Endothelial cell of umbilical vein (primary cell): ENCODE measurements at regions not wholly inside any gene's neighbourhood (a gene's known extent, or its start where the extent isn't known, plus 50 kb on each side); places are given as distances from the start of the nearest gene placed in this dataset.

Experiments
- BruUV-seq: library from RNA; stranded (reverse); fragments of 400-500 nt; replicated peaks from 2 replicates; lab custom pipeline; 2021; lab: Mats Ljungman, UMichigan
- CTCF ChIA-PET: fragments of 300-600, 350-600 bp; sonication (Branson Sonifier 250); formaldehyde crosslinking; loops from one replicate; lab custom pipeline; 2021; ENCODE audit warnings: antibody characterized with exemption, inconsistent platforms; lab: Charles Lee
- POLR2A ChIA-PET: fragments of 300-600, 350-600 bp; sonication (Branson Sonifier 250); formaldehyde crosslinking; loops from one replicate; lab custom pipeline; 2021; ENCODE audit warnings: antibody characterized with exemption, inconsistent platforms; lab: Charles Lee
- DNase-seq: peaks from one replicate; pipeline ENCODE4 v3.0.0-alpha.2; 2011; ENCODE audit warnings: low read depth, low spot score
- FAIRE-seq: peaks from 2 replicates; lab custom pipeline; 2011; peaks lifted over from hg19 to GRCh38; lab: Jason Lieb, UNC
- H2AFZ ChIP-seq: 2 replicates; pipeline ENCODE4 v1.6.0; 2012; ENCODE audit warnings: low read depth, low read length, control low read depth, inconsistent platforms
- H3K27ac ChIP-seq: 2 replicates; pipeline ENCODE4 v1.5.1; 2011; ENCODE audit warnings: low read depth, mild to moderate bottlenecking, control low read depth, low read length, moderate library complexity; ENCODE audit not compliant: insufficient read depth
- H3K27me3 ChIP-seq, 2 experiments: 2 replicates each; pipeline versions ENCODE4 v1.6.0 to v1.6.1; 2011; ENCODE audit warnings: low read length in 2 of 2, mixed read lengths in 1 of 2; ENCODE audit not compliant: control insufficient read depth in 2 of 2, insufficient read depth in 2 of 2
- H3K36me3 ChIP-seq, 2 experiments: 2 replicates in 1 of 2; 3 replicates in 1 of 2; pipeline ENCODE4 v1.5.1; 2011; ENCODE audit warnings: low read length in 2 of 2, mild to moderate bottlenecking in 1 of 2, moderate library complexity in 1 of 2; ENCODE audit not compliant: control insufficient read depth in 2 of 2, insufficient read depth in 2 of 2; ENCODE audit errors: extremely low read depth in 1 of 2
- H3K4me1 ChIP-seq: 3 replicates; pipeline ENCODE4 v1.5.1; 2011; ENCODE audit warnings: mild to moderate bottlenecking, low read length; ENCODE audit not compliant: control insufficient read depth, insufficient read depth; ENCODE audit errors: extremely low read depth
- H3K4me2 ChIP-seq: 2 replicates; pipeline ENCODE4 v1.6.1; 2011; ENCODE audit warnings: low read length, control low read depth, mixed read lengths; ENCODE audit not compliant: insufficient read depth
- H3K4me3 ChIP-seq, 3 experiments: fragments of 200-600 bp in 1 of 3; sonication (generic), shearing (Covaris generic) in 1 of 3; replicated peaks in 1 of 3; 2 replicates each; pipeline ENCODE4 v1.5.1; 2011 to 2016; ENCODE audit warnings: control low read depth in 3 of 3, low read length in 3 of 3, mild to moderate bottlenecking in 2 of 3, inconsistent platforms in 1 of 3, low read depth in 1 of 3, moderate library complexity in 1 of 3; ENCODE audit not compliant: insufficient read depth in 1 of 3
- H3K79me2 ChIP-seq: 2 replicates; pipeline ENCODE4 v1.6.0; 2012; ENCODE audit warnings: low read length, inconsistent platforms; ENCODE audit not compliant: control insufficient read depth, insufficient read depth
- H3K9ac ChIP-seq: replicated peaks from 2 replicates; pipeline ENCODE3; 2011; ENCODE audit warnings: low read length, control low read depth; ENCODE audit not compliant: insufficient read depth; ENCODE audit errors: extremely low read depth
- H3K9me1 ChIP-seq: replicated peaks from 3 replicates; pipeline ENCODE4 v1.6.0; 2011; ENCODE audit warnings: mild to moderate bottlenecking, low read length; ENCODE audit not compliant: control insufficient read depth, insufficient read depth; ENCODE audit errors: extremely low read depth
- H3K9me3 ChIP-seq: replicated peaks from 2 replicates; pipeline ENCODE4 v1.5.1; 2012; ENCODE audit warnings: low read length, inconsistent platforms; ENCODE audit not compliant: control insufficient read depth, insufficient read depth
- H4K20me1 ChIP-seq: replicated peaks from 2 replicates; pipeline ENCODE3; 2011; ENCODE audit warnings: mild to moderate bottlenecking, low read length; ENCODE audit not compliant: control insufficient read depth, insufficient read depth; ENCODE audit errors: extremely low read depth
- EZH2 ChIP-seq: IDR thresholded peaks from 2 replicates; pipeline ENCODE4 v1.6.1; 2012; ENCODE audit warnings: borderline replicate concordance, low read depth, mild to moderate bottlenecking, moderate library complexity, low read length, inconsistent platforms; ENCODE audit not compliant: severe bottlenecking
- FOS ChIP-seq: IDR thresholded peaks from 2 replicates; pipeline ENCODE4 v1.6.1; 2011; ENCODE audit warnings: mild to moderate bottlenecking, low read length, moderate library complexity, borderline replicate concordance; ENCODE audit not compliant: insufficient read depth
- GATA2 ChIP-seq: IDR thresholded peaks from 2 replicates; pipeline ENCODE4 v1.7.0; 2011; ENCODE audit warnings: low read depth, mild to moderate bottlenecking, moderate library complexity, mixed read lengths, low read length; ENCODE audit not compliant: insufficient read length, insufficient read depth
- JUN ChIP-seq: IDR thresholded peaks from 2 replicates; pipeline ENCODE4 v1.6.1; 2011; ENCODE audit warnings: borderline replicate concordance, low read depth; ENCODE audit not compliant: insufficient read length, insufficient read depth
- MYC ChIP-seq: IDR thresholded peaks from one replicate; pipeline ENCODE4 v1.6.1; 2011; ENCODE audit warnings: mild to moderate bottlenecking, low read depth, low read length
- POLR2A ChIP-seq: IDR thresholded peaks from 2 replicates; pipeline ENCODE4 v1.6.1; 2012; ENCODE audit warnings: low read depth, mild to moderate bottlenecking, control low read depth, low read length
- POLR2AphosphoS5 ChIP-seq: IDR thresholded peaks from 2 replicates; pipeline ENCODE4 v1.6.1; 2012; ENCODE audit warnings: low read depth, mild to moderate bottlenecking, control low read depth, low read length, moderate library complexity; ENCODE audit not compliant: insufficient read depth
- dilution Hi-C: fragments of 300-500 bp; cut with MboI; formaldehyde crosslinking; loops from one replicate; pipeline ENCODE4 v1.15.0; 2019; ENCODE audit warnings: low sequenced_read_pairs; ENCODE audit not compliant: extremely low pct_ligation_motif_present
- intact Hi-C: fragments of 100-400 bp; cut with micrococcal nuclease; formaldehyde crosslinking; loops from one replicate; pipeline ENCODE4 v1.10.0; 2022
- TF ChIP-seq, protein P1 (sequence below), 2 donors: IDR thresholded peaks; 1 replicate in 1 of 2; 2 replicates in 1 of 2; pipeline ENCODE4 v1.5.1; 2011; ENCODE audit warnings: low read length in 2 of 2, mild to moderate bottlenecking in 2 of 2, moderate library complexity in 2 of 2, control low read depth in 1 of 2, inconsistent platforms in 1 of 2, low read depth in 1 of 2; ENCODE audit not compliant: insufficient read depth in 1 of 2; ENCODE audit errors: extremely low read depth in 1 of 2
- TF ChIP-seq, protein P2 (sequence below): IDR thresholded peaks from 2 replicates; pipeline ENCODE4 v1.6.1; 2011; ENCODE audit not compliant: insufficient read depth, insufficient read length

DNA sequence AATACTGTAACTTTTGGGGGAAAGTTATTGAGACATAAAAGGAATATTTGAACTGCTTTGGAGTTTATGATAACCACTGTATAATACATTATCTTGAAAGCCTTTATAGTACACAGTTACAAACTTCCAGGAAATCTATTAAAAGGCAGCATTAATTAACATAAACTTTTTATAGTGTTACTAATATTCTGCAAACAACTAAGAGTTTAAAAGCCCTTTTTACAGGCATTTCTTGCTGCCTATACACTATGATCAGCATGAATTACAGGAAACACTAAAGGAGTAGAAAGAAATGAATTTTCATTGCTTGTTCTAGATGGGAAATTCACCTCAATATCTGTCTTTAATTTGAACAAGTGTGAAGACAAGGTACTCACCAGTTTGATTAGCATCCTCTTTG, 252.3 kb upstream of the ZFP64 start:
- Histone ChIP-seq H3K4me3 (no peak overlapping the region), H3K4me1 (no peaks in the 10 kb centered on the region), H3K27ac (no peak overlapping the region), H3K9ac (no peak overlapping the region), H3K9me1 (no peaks in the 10 kb centered on the region), H3K4me2 (no peak overlapping the region), H4K20me1 (no peaks in the 10 kb centered on the region), H2AFZ (no peak overlapping the region), H3K79me2 (no peaks in the 10 kb centered on the region), H3K9me3 (no peaks in the 10 kb centered on the region), H3K36me3 (no peaks in the 10 kb centered on the region), H3K27me3 (no peaks in the 10 kb centered on the region)
- dilution Hi-C loops, result no loop called here
- no TSS peak for BruUV-seq
- CTCF ChIA-PET, result no interaction called here
- intact Hi-C loops, result no loop called here
- DNase-seq, result no peak
- FAIRE-seq, result no peak
- TF ChIP-seq FOS (no peak), MYC (no peak), GATA2 (no peak), EZH2 (no peak), POLR2AphosphoS5 (no peak), JUN (no peak), POLR2A (no peak)
- TF ChIP-seq, protein P1, sequence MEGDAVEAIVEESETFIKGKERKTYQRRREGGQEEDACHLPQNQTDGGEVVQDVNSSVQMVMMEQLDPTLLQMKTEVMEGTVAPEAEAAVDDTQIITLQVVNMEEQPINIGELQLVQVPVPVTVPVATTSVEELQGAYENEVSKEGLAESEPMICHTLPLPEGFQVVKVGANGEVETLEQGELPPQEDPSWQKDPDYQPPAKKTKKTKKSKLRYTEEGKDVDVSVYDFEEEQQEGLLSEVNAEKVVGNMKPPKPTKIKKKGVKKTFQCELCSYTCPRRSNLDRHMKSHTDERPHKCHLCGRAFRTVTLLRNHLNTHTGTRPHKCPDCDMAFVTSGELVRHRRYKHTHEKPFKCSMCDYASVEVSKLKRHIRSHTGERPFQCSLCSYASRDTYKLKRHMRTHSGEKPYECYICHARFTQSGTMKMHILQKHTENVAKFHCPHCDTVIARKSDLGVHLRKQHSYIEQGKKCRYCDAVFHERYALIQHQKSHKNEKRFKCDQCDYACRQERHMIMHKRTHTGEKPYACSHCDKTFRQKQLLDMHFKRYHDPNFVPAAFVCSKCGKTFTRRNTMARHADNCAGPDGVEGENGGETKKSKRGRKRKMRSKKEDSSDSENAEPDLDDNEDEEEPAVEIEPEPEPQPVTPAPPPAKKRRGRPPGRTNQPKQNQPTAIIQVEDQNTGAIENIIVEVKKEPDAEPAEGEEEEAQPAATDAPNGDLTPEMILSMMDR (IDR thresholded peaks at IDR 0.05; ENCODE audit: extremely low read depth in 1 of 2, insufficient read depth in 1 of 2, low read depth in 1 of 2, low read length in 2 of 2), result no peak
- TF ChIP-seq, protein P2, sequence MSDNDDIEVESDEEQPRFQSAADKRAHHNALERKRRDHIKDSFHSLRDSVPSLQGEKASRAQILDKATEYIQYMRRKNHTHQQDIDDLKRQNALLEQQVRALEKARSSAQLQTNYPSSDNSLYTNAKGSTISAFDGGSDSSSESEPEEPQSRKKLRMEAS, result no peak
- POLR2A ChIA-PET, result no interaction called here
